Mammary epithelial cell (primary cell): ENCODE measurements at regions not wholly inside any gene's neighbourhood (a gene's known extent, or its start where the extent isn't known, plus 50 kb on each side); places are given as distances from the start of the nearest gene placed in this dataset.

Source experiments
- CTCF ChIP-seq, 2 donors: IDR thresholded peaks in 1 of 2; conservative IDR thresholded peaks in 1 of 2; 2 replicates each; pipeline ENCODE4 v1.5.1; 2011 to 2012; ENCODE audit warnings: inconsistent platforms in 2 of 2, low read length in 2 of 2, mild to moderate bottlenecking in 2 of 2, control low read depth in 1 of 2, low read depth in 1 of 2; ENCODE audit not compliant: insufficient read depth in 1 of 2; ENCODE audit errors: extremely low read depth in 1 of 2
- EZH2 ChIP-seq: IDR thresholded peaks from 2 replicates; pipeline ENCODE4 v1.6.1; 2012; ENCODE audit warnings: low read length, inconsistent platforms, borderline replicate concordance

DNA sequence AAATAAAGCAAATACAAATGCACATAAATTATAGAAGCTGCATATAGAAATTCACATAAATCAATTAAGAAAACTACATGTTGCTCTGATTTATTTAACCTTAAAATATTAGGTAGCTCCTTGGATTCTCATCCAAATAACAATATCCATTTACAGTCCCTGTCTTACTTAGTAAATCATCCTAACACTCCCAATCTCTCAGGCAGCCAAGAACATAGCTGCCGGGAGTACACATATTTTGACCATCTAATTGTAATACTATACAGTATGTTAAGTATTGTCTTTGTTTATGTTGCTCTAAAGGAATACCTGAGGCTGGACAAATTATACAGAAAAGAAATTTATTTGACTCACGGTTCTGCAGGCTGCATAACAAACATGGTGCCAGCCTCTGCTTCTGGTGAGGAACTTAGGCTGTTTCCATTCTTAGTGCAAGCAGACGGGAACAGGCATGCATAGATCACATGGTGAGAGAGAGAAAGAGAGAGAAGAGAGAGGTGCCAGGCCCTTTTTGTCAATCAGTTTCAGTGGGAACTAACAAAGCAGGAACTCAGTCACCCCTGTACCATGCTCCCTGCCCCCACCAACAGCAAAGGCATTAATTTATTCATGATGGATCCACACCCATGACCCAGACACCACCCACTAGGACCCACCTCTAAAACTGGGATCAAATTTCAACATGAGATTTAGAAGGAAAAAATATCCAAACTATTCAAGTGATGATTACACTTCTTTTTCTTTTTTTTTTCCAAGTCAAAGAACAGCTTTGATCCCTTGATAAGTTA, 614.8 kb upstream of the TECRL start:
- TF ChIP-seq CTCF (conservative IDR thresholded peaks at IDR 0.05 in 1 of 2, IDR thresholded peaks at IDR 0.05 in 1 of 2; ENCODE audit: extremely low read depth in 1 of 2, insufficient read depth in 1 of 2, low read depth in 1 of 2, low read length in 2 of 2) (no peak), EZH2 (no peak)
